ENCODE measurements at regions not wholly inside any gene's neighbourhood (a gene's known extent, or its start where the extent isn't known, plus 50 kb on each side); places are given as distances from the start of the nearest gene placed in this dataset.

GRCh38 chr22:48207919-48208535 lies 1445.6 kb downstream of the TBC1D22A start:
- Histone ChIP-seq H3K9ac (ENCODE audit: low read length) (no peak overlapping the region), H2AFZ (ENCODE audit: low read depth, low read length, poor library complexity, severe bottlenecking) (no peak overlapping the region), H3K4me2 (ENCODE audit: low read length) (no peak overlapping the region), H3K27ac (ENCODE audit: low read depth, low read length) (no peak overlapping the region), H3K9me2 (ENCODE audit: insufficient read depth) (no peaks in the 10 kb centered on the region), H3K79me2 (ENCODE audit: insufficient read depth, low read length) (no peaks in the 10 kb centered on the region), H3K36me3 (ENCODE audit: control insufficient read depth in 1 of 2, insufficient read depth in 2 of 2, low read length in 2 of 2) (no peaks in the 10 kb centered on the region), H3K4me1 (ENCODE audit: control insufficient read depth in 1 of 2, insufficient read depth in 2 of 2, low read length in 2 of 2) (no peaks in the 10 kb centered on the region), H3K27me3 (ENCODE audit: insufficient read depth, low read length) (peaks cover 7% of the 10 kb centered on the region; the same call in 1 of the 2 replicates), H4K20me1 (ENCODE audit: insufficient read depth) (no peaks in the 10 kb centered on the region), H3K9me3 (ENCODE audit: control insufficient read depth in 1 of 2, insufficient read depth in 1 of 2, low read depth in 1 of 2, low read length in 2 of 2) (peaks cover 0 to 9% of the 10 kb centered on the region in 2 experiments; a peak in 1 of 4 replicates), H3K4me3 (replicated peaks in 1 of 2; ENCODE audit: low read depth in 1 of 2, low read length in 2 of 2) (no peak overlapping the region)
- ChIA-PET RAD21 (ENCODE audit: low non-redundant PET in 1 of 2, low total read pairs in 2 of 2, uncharacterized antibody in 2 of 2, unreplicated experiment in 2 of 2) (no interaction called here), CTCF (no interaction called here), POLR2A (no interaction called here)
- ATAC-seq (no peak), DNase-seq (ENCODE audit: low read depth, low spot score) (no peak)
- intact Hi-C loops (cut with micrococcal nuclease), result no loop called here
- TF ChIP-seq ZFX (IDR thresholded peaks at IDR 0.05) (no peak), ATF3 (IDR thresholded peaks at IDR 0.05) (no peak), EZH2phosphoT487 (IDR thresholded peaks at IDR 0.05; ENCODE audit: borderline replicate concordance) (no peak), ZBTB33 (IDR thresholded peaks at IDR 0.05; ENCODE audit: extremely low read depth, insufficient replicate concordance, low read length) (no peak), SIN3A (IDR thresholded peaks at IDR 0.05; ENCODE audit: low read depth) (no peak), CTCF (IDR thresholded peaks at IDR 0.05 in 2 of 3, conservative IDR thresholded peaks at IDR 0.05 in 1 of 3; ENCODE audit: borderline replicate concordance in 1 of 3, insufficient read depth in 1 of 3, low read depth in 2 of 3, low read length in 2 of 3) (no peak), RAD21 (IDR thresholded peaks at IDR 0.05; ENCODE audit: low read depth) (no peak), REST (IDR thresholded peaks at IDR 0.05; ENCODE audit: low read depth) (no peak), EZH2 (IDR thresholded peaks at IDR 0.05) (no peak), JUND (IDR thresholded peaks at IDR 0.05) (no peak)
- no TSS peak for BruUV-seq (replicated peaks)
